ENCODE measurements at regions not wholly inside any gene's neighbourhood (a gene's known extent, or its start where the extent isn't known, plus 50 kb on each side); places are given as distances from the start of the nearest gene placed in this dataset.

DNA sequence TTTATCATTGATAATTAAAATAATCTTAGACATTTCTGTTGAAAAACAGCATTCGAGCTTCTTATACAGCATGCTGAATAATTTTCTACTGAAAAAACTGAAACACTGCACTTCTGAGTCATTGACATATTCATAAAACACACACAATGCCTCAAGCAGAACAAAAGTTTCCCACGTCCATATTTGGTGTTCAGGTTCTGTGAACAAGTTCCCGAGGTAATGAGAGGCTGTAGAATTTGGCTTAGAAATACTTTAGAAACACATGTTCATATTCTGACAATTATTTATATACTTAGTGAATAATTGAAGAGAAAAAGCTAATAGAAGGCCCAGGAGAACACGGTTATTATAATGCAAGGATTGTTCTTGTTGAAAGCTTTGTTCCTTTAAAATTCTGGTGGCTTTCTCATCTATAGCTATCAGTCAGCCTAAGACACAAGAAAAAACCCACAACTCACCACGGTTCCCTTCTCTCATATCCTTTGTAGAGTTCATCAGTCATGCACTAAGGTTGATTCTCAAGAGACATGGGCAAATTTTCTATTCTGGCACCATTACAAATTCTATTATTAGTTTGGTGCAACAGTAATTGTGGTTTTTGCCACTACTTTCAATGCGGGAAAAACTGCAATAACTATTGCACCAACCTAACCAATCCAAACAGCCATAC is 194.4 kb downstream of the TMX3 start:
- no peak for DNase-seq

DNA sequence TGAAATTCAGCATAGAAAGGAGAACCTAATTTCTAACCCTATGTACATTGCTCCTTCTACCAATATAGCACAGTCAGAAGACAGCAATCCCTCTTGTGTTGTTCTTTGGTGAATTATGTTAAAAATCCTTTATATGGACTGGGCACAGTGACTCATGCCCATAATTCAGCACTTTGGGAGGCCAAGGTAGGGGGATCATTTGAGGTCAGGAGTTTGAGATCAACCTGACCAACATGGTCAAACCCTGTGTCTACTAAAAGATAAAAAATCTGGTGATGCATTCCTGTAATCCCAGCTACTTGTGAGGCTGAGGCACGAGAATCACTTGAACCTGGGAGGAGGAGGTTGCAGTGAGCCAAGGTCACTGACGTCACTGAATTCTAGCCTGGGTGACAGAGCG is 195.6 kb downstream of the TMX3 start:
- DNase-seq: no peak

DNA sequence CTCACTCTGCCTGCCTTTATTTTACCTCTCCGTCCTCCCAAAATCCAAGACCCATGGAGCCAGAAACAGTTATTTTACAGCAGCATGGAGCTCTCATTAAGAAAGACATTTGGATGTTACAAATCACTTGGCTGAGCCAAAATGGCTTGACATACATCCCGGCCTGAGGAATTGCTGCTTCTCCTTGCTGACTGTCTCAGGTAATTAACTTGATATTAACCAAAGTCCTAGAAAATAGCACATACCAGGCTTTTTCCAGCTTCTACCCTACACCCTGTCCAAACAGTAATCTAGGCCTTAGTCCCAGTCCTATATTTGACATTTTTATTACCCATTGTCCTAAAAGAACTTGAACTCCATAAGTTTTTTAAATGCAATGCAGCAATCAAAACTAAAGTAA is 205.0 kb downstream of the TMX3 start:
- DNase-seq: no peak

DNA sequence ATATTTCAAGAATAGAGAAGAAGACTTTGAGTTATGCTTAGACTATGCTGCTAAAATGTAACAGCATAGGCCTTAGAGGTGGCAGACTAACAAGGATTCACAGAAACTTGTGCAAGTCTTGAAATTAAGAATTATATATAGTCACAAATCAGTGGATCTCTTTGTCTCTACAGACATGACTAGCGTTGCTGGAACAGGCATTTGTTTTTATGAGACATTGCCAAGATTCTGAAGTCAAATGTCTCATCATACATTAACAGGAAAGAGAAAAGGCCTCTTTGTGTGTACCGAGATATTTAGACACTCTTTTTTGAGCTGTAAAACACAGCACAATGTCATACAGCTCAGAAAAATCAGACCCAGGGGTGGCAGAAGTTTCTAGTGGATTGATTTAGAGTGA is 207.1 kb downstream of the TMX3 start:
- DNase-seq: no peak

GRCh38 chr18:68505178-68505574 is 209.7 kb downstream of the TMX3 start:
- no peak for DNase-seq

DNA sequence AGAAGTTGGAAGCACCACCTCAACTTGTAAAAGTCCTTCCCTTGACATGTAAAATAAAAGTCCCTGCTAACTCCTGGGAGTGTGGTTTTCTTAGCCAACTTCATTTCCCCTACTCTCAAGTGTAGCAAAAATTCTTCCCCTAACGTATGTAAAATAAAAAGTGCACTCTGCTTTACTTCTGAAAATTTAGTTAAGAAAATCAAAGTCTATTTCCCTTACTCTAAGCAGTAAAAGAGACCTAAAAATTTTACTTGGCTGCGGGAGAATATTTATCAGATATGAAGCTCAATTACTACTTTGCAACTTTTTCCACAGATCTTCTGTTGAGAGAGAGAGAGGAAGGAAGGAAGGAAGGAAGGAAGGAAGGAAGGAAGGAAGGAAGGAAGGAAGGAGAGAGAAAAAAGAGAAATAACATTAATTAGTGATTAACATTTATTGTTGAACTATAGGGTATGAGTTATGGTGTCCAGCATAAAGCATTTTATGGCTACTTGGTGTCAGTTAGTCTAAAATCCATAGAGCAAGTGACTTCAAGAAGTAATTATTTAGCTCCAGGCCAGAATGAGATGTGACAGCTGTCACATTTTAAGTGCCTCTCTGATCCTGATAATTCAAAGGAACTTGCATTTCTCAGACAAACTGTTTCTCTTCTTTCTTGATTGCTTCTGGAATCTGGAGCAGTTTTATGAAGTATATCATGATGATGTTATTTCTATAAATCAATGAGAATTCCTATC is 210.3 kb downstream of the TMX3 start:
- DNase-seq: no peak

DNA sequence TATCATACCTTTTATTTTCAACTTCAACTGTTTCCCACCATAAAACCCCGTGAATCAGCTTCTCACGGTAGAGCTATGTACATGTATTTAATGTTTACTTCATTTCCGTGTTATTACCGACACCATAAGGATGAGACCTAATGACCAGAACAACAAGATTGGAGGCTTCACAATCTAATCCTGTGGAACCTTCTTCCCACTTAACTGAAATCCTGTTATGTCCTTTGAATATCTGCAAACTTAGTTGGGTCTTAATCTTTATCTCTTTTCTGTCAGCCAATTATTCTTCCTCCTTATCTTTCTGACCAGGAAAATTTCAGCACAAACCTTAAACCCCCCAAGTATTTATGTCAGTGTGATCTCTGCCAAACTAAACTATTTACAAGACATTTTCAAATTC is 214.4 kb downstream of the TMX3 start:
- no peak for DNase-seq

- DNase-seq: no peak
Observed at GRCh38 chr18:68499141-68499540, 215.8 kb downstream of the TMX3 start.

DNA sequence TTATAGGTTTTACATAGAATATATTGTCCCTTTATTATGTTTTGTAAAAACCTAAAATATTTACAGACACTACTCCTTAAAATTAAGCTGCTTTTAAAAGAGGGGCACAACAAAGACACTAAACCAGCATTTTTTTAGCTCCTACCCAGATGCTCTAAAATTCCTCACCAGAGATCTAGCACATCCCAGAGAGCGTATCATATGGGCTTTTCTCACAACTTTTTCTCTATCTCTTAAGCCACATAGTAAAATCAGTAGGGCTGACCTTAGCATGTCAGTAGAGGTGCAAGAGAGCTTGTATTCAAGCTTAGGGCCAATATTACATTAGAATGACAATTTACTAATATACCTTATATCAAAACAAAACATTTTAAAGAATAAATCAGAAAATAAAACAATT is 216.3 kb downstream of the TMX3 start:
- DNase-seq: no peak

- DNase-seq: no peak
Observed at GRCh38 chr18:68498185-68498584, 216.7 kb downstream of the TMX3 start.

- DNase-seq: no peak
Observed at GRCh38 chr18:68494802-68495581, 219.9 kb downstream of the TMX3 start.

DNA sequence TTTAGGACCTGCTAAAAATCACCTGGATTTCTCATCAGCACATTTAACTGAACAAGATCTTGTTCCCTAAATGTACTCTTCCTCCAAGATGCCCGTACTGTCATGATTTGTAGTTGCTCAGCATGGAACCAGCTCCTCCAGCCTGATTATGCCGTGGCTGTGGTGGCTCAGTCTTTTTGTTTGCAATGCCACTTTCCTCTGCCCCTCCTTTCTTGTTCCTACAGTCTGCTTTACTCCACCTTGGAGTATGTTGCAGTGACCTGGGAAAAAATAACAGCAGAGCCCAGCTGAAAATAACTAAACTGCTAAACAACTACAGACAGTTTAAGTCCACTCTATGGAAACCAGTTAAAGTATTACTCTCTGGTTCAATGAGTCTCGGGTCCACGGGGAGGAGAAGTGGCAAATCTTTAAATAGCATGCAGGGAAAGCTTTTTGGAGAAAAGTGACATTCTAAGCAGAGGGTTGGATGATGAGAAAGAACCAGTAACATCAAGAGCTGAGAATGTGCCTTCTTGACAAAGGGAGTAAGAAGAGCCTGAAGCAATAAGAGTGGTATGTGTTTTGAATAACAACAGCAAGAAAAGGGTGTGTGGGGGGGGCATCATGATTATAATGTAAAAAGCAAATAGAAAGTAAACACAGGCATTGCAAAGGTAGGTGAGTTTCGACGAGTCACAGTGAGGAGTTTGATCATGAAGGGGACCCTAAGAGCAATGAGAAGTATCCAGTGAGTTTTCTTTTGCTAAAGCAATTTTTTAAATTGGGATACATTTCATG is 225.7 kb downstream of the TMX3 start:
- no peak for DNase-seq

GRCh38 chr18:68484241-68484640 is 230.7 kb downstream of the TMX3 start:
- DNase-seq: no peak

GRCh38 chr18:68482815-68483214 is 232.1 kb downstream of the TMX3 start:
- DNase-seq: no peak

- no peak for DNase-seq
Observed at GRCh38 chr18:68480196-68480595, 234.7 kb downstream of the TMX3 start.

- no peak for DNase-seq
Observed at GRCh38 chr18:68478246-68478645, 236.7 kb downstream of the TMX3 start.

DNA sequence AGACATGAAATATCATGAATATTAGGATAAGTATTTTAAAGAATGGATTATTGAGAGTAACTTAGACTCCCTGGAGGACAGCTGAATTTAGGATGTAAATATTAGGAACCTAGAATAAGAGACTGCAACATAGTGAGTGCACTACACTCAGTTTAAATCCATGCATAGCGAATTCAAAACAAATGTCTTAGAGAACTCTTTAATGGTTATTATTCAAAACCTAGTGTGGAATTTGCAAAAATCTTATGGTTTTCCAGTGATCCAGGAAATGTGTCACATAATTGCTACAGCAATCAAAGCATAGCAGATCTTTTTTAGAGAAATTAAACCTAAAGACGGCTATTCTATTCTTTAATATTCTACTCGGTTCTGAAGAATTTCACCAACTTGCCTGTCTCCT is 239.0 kb downstream of the TMX3 start:
- no peak for DNase-seq

DNA sequence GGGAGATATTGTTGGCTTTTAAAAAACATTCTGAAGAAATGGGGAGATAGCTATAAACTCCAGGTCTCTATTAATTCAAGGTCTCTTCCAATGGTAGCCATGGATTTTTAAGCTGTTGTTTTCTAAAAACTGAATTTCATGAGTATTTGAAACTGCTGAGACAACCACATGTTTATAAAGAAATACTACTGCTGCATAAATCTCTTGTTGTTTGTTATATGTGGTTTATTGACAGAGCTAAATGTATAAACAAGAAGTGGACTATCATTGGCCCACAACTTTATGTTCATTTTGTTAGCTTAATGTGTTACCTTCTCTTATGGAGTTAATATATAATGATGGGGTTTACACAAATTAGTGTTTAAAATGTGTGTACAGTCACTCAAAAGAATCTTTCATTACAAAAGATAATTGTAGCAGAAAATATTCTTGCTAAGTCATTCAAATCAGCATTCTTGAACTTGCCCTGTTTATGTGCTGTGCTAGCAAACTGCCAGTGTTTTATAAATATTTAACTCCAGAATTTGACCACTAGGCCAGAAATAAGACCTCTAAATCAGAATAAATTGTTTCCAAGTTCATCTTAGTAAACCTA is 242.1 kb downstream of the TMX3 start:
- DNase-seq: no peak

GRCh38 chr18:68469049-68469625 is 245.8 kb downstream of the TMX3 start:
- DNase-seq: no peak

DNA sequence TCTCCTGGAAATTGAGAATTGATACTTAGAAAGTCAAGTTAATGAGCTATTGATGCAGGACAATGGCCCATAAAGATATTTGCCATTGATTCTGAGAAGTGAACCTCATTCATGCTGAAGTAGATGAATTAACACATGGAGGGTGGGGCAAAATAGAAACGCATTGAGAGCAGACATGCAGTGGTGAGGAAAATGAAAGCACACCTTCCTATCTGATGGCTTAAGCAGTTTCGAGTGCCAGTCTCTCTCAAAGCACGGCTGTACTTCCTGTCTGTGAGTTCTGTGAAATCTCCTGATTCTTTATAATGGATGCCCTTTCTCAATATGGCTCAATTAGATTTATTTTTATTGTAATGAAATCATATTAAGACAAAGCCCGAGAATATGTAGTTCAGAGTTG is 247.0 kb downstream of the TMX3 start:
- no peak for DNase-seq

DNA sequence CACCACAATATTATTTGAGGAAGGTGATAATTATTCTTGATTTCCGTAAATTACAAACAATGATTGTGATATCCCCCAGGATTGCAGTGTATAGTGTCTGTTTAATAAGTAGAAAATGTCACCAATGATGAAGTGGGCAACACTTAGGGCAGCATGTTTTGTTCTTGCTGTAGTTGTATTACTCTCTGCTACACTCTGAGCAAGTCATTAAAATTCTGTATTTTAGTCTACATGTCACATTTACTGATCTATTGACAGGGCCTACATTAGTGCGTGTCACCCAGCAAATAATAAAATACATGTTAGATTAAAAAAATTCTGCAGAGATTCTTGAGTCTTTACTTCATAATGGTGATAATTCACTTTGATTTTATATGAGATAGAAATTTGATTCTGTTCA is 247.6 kb downstream of the TMX3 start:
- no peak for DNase-seq

DNA sequence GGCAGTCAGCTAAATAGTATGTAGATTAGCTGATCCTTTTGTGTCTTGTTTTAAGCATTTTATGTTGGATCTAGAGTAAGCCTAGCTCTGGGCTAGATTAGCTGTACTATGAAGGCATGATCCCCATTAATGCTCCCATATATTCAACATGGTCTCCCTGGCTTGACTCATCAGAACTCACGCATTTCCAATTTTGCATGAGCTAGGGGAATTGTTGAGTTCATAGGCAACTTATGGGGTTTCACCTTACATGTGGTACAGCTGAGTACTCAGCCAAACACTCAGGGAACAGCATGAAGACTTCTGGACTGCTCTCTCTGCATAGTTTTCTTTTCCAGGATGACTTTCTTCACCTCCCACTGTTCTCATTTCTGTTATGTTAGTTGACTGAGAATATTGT is 248.2 kb downstream of the TMX3 start:
- no peak for DNase-seq

- DNase-seq: no peak
Observed at GRCh38 chr18:68462766-68463165, 252.1 kb downstream of the TMX3 start.
